CD4-positive, alpha-beta T cell treated with Interferon alpha-2 for 1 hour (primary cell): ENCODE measurements at regions not wholly inside any gene's neighbourhood (a gene's known extent, or its start where the extent isn't known, plus 50 kb on each side); places are given as distances from the start of the nearest gene placed in this dataset.
A peak's percentile ranks its signal among the peaks of the same experiment; 100 is the strongest.
"Not testable (repeated sequence)": the region's sequence is repeated elsewhere in the genome, so short reads cannot be mapped to it uniquely, and the experiment has no call there.

Source experiments
- DNase-seq, 2 donors: peaks; one replicate each; pipeline ENCODE4 v3.0.0-alpha.2; 2020 to 2022

- no peak for DNase-seq
Measured at GRCh38 chr12:116434155-116435011, 124.8 kb upstream of the MAP1LC3B2 start.

GRCh38 chr12:116435984-116436383, 123.2 kb upstream of the MAP1LC3B2 start:
- no peak for DNase-seq

- no peak for DNase-seq
Measured at GRCh38 chr12:116436561-116437249, 122.5 kb upstream of the MAP1LC3B2 start.

GRCh38 chr12:116441292-116441691, 117.9 kb upstream of the MAP1LC3B2 start:
- DNase-seq, result peak in 1 of 2 donors; percentile 5

GRCh38 chr12:116442304-116442703, 116.9 kb upstream of the MAP1LC3B2 start:
- no peak for DNase-seq

- no peak for DNase-seq
Measured at GRCh38 chr12:116442946-116443345, 116.2 kb upstream of the MAP1LC3B2 start.

- DNase-seq, result peak; percentile 3 to 6
Measured at GRCh38 chr12:116443821-116444589, 115.2 kb upstream of the MAP1LC3B2 start.

- DNase-seq, result no peak
Measured at GRCh38 chr12:116444590-116444943, 114.6 kb upstream of the MAP1LC3B2 start.

- DNase-seq, result no peak
Measured at GRCh38 chr12:116448165-116448739, 110.9 kb upstream of the MAP1LC3B2 start.

GRCh38 chr12:116450406-116450910, 108.7 kb upstream of the MAP1LC3B2 start:
- DNase-seq, result no peak

- DNase-seq, result not testable (repeated sequence)
Measured at GRCh38 chr12:116452975-116453374, 106.2 kb upstream of the MAP1LC3B2 start.

GRCh38 chr12:116453631-116454030, 105.5 kb upstream of the MAP1LC3B2 start:
- DNase-seq, result no peak

GRCh38 chr12:116454076-116454475, 105.1 kb upstream of the MAP1LC3B2 start:
- DNase-seq, result no peak

- DNase-seq, result no peak
Measured at GRCh38 chr12:116454950-116455447, 104.2 kb upstream of the MAP1LC3B2 start.

GRCh38 chr12:116455540-116456329, 103.4 kb upstream of the MAP1LC3B2 start:
- DNase-seq, result peak; percentile 17 to 30

- no peak for DNase-seq
Measured at GRCh38 chr12:116456330-116457082, 102.7 kb upstream of the MAP1LC3B2 start.

- DNase-seq, result no peak
Measured at GRCh38 chr12:116458492-116458891, 100.7 kb upstream of the MAP1LC3B2 start.

GRCh38 chr12:116459011-116459875, 99.9 kb upstream of the MAP1LC3B2 start:
- no peak for DNase-seq

GRCh38 chr12:116459916-116460663, 99.1 kb upstream of the MAP1LC3B2 start:
- DNase-seq, result no peak
